HG02623 (cell line): ENCODE measurements at regions not wholly inside any gene's neighbourhood (a gene's known extent, or its start where the extent isn't known, plus 50 kb on each side); places are given as distances from the start of the nearest gene placed in this dataset.

Experiments used
- ATAC-seq: cut with Tn5 transposase; IDR thresholded peaks from one replicate; pipeline ENCODE4 v1.9.1; 2021; ENCODE audit warnings: moderate library complexity; ENCODE audit not compliant: unreplicated experiment

DNA sequence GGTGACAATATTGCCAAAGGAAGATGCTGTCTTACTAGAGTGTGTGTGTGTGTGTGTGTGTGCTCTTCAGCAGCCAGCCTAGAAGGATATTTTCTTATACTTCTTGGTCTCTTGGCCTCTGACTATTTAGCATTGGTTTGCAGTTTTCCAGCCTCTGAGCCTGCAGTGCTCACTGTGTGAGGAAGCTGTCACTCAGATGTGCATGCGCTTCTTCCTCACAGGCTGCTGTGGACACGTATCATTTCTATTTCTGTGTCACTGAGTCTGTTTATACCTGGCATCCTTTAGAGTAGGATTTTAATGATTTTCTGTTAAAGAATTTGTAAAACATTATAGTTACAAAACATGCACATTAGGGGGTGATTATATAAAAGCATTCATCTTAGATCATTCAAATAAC, 83.3 kb downstream of the ALDH8A1 start:
- ATAC-seq: no peak

DNA sequence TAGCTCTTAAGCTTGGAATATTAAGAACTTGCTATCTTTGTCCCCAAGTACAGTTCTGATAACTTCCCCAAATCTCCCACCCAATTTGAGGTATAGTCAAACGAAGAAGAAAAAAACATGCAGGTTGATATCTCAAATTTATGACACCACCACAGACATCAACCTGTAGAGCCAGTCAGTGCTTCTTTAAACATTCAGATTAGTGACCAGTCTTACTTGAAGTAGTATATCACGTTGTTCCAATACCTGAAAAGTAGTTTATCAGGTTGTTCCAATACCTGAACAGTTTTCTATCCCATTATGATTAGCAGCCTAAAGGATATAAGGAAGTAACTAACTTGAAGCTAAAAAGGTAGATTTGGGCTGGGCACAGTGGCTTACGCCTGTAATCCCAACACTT, 85.3 kb downstream of the ALDH8A1 start:
- no peak for ATAC-seq

DNA sequence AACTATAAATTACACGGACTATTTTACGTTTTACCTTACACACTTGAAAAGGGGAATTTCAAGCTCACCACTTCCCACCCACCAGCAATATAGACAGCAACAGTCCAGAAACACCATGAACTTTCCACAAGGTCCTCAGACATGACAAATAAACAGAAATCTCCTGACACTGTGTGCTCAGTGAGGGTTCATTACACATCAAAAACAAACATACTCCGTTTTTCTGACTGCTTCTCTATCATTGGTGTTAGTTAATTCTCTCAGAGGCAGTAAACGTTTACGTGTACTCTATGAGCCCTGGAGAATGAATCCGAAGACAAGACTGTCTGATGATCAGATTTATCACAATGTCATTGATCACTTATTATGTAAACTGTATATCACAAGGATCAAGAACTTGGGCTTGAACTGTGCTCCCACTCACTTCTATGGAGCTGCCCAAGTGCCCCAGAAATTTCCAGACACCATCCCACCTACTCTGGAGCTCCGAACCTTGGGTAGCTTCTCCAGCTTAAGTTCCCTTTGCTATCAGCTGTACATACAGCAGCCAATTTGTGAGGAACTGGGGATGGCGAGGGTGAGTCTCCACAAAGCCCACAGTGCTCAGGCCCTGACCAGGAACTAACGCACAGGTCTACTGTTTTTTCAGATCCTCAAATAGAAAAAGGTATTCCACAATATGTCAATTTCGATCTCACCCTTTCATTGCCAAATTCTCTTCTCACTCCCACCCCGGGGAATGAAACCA, 86.0 kb downstream of the ALDH8A1 start:
- no peak for ATAC-seq

DNA sequence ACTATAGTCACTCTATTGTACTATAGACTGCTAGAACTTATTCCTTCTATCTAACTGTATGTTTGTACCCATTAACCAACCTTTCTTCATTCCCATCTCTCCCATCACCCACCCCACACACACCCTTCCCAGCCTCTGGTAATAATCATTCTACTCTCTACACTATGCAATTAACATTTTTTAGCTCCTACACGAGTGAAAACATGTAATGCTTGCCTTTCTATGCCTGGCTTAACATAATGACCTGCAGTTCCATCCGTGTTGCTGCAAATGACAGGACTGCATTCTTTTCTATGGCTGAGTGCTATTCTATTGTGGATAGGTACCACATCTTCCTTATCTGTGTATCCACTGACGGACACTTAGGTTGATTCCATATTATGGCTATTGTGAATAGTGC, 95.5 kb downstream of the ALDH8A1 start:
- no peak for ATAC-seq

DNA sequence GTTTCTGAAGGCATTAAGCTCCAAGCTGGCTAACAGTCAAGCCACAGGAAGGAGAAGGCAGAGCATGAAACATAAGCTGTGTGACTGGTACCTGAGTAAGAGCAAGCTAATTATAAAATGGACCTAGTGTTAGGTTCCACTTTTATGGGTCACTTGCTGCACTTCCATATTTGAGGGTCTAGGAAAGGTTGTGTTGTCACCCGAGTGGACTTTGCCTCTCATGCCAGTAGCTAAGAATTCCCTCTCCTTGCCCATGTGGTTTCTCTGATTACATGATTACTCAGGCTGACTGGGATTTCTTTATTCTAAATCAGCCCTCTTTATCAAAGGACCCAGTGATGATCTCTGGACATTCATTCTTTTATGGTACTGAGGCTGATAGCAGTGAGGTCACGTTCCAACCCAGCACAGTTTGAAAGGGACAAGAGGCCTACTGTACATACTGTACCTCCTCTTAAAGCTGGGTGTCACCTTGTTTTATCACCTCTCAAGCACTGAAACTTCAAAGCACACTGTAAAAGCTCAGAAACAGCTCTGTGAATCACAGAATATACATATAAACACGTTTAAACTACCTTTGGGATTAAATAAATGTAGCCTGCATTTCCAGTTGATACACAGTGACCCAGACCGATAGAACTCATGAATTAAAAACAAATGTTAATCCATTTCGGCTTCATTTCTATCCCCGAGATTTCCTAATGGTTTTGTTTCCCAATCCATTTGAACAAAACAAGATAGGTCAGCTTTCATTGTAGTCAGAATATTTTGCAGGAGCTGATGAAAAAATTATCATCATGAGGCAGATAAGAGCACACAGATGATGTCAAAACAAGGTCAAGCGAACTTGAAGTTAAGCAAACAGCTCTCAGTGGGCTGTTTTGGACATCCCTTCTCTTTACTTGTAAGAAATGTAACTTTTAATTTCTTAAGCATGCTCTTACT, 96.5 kb downstream of the ALDH8A1 start:
- no peak for ATAC-seq

DNA sequence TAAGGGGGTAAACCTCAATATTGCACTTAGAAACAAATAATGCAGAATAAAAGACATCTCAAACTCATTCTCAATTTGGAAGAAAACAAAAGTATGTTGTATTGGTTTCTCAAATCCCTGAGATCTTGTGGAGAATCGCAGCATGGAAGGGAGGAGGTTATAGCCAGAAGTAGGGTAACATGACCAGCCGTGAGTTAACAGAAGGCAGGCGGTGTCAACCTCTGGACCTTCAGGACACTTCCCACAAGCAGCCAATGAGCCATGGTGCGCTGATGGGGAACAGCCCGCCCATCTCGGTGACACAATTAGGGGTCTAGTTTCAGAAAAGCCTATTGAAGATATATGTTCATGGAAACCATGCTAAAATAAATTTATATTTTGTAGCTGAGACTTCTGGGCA, 98.4 kb downstream of the ALDH8A1 start:
- no peak for ATAC-seq

DNA sequence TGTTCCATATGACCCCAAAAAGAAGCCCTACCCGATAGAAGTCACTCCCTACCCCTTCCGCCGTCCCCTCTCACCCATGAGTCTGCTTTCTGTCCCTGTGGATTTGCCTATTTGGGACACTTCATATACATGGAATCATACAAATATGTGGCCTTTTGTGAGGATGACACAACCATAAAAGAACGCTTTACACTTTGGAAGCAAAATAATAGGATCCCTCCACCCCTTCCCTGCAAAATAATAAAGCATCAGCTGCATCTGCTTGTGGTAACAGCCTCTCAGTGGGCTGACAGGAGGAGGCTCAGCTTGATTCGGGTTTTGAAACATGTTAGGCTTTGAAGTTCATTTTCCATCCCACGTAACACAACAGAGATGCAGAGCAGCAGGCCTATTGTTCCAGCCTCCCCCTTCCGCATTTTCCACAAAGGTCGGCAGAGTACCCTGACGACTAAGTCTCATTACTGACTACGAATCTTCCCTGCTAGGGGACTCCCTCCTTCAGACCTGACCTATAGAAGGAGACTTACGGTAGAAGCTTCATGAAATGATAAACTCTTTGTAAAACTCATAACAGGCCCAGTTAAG, 99.1 kb downstream of the ALDH8A1 start:
- no peak for ATAC-seq

DNA sequence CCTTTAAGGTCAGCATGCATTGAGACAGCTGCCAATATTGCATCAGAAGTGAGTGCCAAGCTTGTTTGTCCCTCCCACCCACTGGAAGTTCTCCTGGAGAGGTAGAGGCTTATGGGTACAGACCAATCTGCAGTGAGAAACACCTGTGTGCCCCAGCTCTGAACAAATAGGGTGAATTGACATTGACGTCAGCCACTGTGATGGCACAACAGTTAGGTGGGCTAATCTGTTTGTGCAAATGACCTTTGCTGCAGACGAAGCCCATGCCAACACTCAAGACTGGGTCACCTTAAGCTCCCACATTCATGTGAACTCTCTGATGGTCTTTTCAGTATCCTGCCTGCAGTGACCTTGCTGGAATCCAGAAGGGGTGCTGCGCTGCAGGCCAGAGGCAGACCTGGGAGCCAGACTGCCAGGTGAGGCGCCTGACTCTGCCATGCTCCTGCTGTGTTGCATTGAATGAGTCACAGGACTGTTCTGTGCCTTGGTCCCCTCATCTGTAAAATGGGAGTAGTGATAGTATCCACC, 99.9 kb downstream of the ALDH8A1 start:
- ATAC-seq: no peak

DNA sequence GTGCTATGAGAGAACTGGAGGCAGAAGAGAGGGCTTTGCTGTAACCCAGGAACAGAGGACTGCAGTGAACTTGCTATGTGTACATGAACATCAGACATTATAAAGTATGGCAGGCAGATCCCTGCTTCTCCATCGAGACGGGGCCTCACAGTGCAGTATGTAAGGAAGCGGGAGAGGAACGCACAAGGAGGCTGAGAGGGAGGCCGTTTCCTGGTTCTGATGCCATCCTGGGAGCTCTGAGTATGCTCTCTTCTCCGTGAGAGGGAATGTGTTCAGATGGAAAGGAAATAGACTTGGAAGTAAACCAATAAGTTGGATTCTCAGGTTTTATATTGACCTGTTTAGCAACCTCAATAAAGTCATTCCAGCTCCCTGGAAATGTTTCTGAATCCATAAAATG, 101.8 kb downstream of the ALDH8A1 start:
- no peak for ATAC-seq

DNA sequence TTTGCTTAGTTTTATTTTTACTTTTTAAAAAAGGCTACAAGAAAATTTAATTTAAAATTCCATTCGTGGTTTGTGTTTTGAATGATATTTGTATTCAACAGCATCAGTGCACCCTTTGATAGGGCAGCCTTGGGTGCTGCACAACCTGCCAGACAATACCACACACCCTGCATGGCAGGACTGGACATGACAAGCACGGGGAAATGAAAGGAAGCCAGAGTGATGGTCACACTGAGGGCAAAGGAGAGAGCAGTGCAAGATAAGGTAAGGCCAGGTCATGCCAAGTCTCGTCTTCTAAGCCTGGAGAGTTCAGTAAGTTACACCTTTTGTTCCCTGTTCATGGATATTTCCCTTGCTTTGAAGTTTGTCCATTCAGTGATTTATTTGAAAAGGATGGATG, 103.0 kb downstream of the ALDH8A1 start:
- no peak for ATAC-seq

DNA sequence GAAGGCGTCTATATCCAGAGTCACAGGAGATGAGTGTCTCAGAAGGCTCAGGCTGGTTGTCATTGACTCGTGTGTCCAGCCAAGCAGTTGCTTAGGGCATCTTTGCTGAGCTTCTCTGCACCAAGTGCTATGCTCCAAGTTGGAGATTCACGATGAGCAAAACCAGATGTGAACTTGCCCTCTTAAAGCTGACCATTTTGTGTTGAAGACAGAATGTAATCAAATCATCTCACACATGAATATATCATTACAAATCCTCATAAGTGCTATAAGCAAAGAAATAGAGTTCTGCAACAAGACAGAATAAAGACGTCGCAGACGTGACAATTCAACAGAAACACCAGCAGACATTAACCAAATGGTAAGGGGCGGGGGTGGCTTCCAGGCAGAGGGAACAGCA, 103.9 kb downstream of the ALDH8A1 start:
- ATAC-seq: no peak

DNA sequence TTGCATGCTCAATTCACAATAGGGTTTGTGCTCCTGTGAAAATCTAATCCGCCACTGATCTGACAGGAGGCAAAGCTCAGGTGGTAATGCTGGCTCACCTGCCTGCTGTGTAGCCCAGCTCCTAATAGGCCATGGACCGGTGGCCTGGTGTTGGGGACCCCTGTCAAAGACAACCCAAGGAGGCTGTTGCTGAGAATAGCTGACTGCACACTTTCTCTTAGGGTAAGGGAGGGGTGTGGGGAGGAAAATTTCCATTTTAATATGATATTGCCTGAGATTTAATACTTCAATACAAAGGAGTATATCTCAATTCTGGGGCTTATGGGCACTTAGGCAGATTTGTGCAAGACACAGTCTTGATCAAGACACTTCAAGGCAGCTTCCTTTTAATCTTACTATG, 105.8 kb downstream of the ALDH8A1 start:
- ATAC-seq: no peak

DNA sequence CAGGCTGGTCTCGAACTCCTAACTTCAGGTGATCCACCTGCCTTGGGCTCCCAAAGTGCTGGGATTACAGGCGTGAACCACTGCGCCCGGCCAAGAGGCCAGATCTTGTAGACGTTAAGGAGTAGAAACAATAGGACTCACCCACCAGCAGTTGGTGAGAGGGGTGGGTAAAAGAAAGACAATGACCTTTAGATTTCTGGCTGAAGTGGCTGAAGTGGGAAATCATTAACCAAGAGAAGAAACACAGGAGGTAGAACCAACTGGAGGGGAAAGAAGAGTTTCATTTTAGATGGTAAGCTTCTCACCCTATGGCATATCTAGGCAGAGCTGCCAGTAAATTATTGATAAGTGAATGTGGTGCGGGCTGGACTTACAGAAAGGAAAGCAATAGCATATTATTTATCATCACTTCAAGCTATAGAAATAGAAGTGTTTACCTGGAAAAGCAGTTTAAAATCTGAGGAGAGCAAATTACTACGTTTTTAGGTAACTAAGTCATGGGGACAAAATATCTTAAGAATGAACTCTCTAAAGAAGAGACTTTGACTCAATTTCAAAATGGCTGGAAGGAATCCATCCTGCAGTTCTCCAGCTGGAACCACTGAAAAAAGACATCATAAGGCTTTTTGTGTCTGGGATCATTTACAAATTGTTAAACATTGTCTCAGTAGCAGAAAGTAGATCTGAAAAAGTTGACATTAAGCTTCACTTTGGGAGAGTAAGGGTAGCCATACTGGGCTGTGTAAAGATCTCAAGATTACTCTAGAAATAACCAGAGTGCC, 109.6 kb downstream of the ALDH8A1 start:
- ATAC-seq: no peak

DNA sequence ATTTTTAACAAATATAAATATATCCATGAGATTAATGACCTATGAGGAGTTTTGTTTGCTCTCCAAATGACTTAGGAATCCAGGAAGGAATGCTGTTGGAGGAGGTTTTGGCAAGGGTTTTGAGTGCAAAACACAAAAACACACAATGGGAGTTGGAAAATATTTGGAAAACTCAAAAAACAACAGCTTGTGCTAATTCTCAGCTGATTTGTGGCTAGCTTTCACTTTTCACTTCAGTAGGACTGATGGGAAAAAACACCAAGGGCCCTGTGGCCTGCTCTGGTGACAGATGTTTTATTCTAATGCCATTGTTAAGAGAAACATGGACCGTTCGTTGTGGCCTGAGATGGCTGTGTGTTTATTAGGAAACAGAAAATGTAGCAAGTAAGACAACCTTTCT, 113.9 kb downstream of the ALDH8A1 start:
- ATAC-seq: no peak

DNA sequence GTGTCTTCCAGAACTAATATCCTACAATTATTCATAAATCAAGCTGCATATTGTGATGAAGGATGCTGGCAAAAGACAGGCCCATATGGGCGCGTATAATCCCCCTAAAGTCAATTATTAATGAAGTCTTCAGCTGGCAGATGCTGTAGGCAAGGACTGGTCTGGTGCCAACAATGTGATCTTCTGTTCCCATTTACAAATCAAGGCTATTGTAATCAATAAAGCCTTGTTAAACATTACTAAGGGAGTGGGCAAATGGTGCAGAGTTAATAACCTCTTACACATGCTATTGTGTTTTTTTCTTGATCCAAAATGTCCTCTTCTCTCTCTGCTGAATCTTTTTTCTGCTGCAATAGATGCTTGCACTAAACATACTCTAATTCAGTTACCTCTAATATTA, 119.0 kb downstream of the ALDH8A1 start:
- ATAC-seq: no peak

DNA sequence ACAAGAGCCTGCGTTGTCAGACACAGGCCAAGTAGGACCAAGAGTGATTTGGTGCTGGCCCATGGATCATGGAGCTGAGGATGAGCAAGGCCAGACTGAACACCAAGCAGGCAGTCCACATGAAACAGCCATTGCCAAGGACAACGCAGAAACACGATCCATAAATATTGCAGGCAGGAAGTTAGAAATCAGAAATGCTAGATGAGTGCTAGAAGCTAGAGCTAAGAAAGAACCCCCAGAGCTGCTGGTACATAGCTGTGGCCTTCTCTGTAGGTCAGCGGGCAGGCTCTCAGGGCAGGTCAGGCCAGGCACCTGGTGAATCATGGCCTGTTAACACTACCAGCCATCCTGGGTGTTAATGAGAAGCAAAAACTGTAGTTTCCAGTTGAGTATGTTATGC, 119.7 kb downstream of the ALDH8A1 start:
- ATAC-seq: no peak

DNA sequence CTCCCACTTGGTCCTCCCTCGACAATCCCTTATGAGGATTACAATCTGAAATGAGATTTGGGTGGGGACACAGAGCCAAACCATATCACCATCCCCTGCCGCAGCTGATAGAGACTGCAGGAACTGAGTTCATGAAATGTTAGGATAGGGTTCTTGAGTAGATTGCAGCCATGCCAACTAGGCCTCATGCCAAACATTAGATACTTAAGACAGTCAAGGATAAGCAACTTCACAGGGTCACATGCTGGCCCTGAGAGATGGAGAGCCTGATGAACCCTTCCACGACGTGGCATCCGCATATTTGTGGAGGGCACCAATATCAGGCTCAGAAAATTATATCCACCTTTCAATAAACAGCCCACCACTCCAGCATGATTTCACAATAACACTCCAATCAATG, 121.3 kb downstream of the ALDH8A1 start:
- ATAC-seq: no peak

DNA sequence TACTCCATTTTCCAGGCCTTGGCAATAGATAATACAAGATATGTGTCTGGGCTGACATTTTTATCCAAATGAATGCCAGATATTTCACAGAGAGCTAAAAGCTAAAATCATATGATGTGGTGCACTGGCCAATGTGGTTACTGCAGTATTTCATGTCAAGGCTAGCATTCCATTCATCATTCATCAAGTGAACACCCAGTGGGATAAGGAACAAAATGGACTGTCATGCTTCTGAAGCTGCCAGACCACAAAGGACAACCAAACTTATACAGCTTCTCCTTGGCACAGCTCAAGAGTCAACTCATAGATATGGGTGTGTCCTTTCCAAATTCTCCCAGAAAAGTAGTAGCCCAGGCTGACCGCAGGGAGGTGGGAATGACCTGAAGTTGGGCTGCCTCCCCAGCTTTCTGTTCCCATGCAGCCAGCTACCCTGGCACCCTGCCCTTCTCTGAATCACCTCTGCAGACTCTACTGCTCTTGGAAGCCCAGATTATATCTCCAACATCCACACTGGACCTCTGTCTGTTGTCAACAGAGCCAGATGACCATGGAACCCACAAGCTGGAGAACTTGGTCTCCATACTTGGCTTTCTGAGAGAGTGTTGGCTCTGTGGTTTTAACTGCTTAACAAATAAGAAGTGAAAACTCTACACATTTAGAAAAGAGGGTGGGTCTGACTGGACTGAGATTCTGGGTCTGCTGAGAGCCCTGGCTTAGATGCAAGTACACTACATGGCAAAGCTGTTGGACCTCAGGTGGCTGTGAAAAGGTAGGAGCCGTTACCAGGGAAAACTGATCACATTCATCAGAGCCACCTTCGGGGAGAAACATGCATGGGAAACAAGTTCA, 122.8 kb downstream of the ALDH8A1 start:
- ATAC-seq: no peak

DNA sequence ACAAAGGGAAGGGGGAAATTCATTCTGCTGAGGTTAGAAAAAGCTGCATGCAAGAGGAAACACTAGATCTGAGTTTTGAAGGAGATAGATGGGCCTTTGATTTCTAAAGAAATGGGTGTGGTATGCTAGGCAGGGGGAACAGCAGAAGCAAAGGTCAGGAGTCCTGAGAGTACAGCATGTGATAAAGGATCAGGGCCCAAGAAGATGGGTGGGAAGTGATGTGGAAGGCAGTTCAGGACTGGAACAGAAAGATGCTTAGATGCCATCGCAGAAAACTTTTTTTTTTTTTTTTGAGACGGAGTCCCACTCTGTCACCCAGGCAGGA, 126.2 kb downstream of the ALDH8A1 start:
- no peak for ATAC-seq
